Right atrium auricular region (tissue), 2 donors: ENCODE measurements at regions not wholly inside any gene's neighbourhood (a gene's known extent, or its start where the extent isn't known, plus 50 kb on each side); places are given as distances from the start of the nearest gene placed in this dataset.

Experiments used
- DNase-seq: peaks from one replicate; pipeline ENCODE4 v3.0.0-alpha.2; 2019; ENCODE audit warnings: low spot score
- H3K27ac ChIP-seq, 2 donors: fragments of 200-600 bp; sonication (generic); 1 replicate in 1 of 2; 2 replicates in 1 of 2; pipeline ENCODE4 v1.5.1; 2016 to 2019
- H3K27me3 ChIP-seq, 2 donors: fragments of 200-600 bp; sonication (generic); one replicate each; pipeline versions ENCODE4 v1.5.1 to v1.6.0; 2017 to 2019
- H3K36me3 ChIP-seq: fragments of 200-600 bp; sonication (generic); one replicate; pipeline ENCODE4 v1.5.1; 2016
- H3K4me1 ChIP-seq, 2 donors: fragments of 200-600 bp; sonication (generic); one replicate each; pipeline versions ENCODE4 v1.5.1 to v1.6.0; 2017 to 2019
- H3K4me3 ChIP-seq, 2 donors: fragments of 200-600 bp; sonication (generic); 1 replicate in 1 of 2; 2 replicates in 1 of 2; pipeline ENCODE4 v1.5.1; 2017 to 2019; ENCODE audit warnings: mild to moderate bottlenecking in 1 of 2, moderate library complexity in 1 of 2
- H3K9me3 ChIP-seq, 2 donors: fragments of 200-600 bp; sonication (generic); one replicate each; pipeline ENCODE4 v1.5.1; 2019
- TF ChIP-seq, protein P1 (sequence below), 2 donors: fragments of 200-600 bp; sonication (generic); IDR thresholded peaks; one replicate each; pipeline ENCODE4 v1.5.1; 2019; ENCODE audit warnings: antibody characterized with exemption in 2 of 2

DNA sequence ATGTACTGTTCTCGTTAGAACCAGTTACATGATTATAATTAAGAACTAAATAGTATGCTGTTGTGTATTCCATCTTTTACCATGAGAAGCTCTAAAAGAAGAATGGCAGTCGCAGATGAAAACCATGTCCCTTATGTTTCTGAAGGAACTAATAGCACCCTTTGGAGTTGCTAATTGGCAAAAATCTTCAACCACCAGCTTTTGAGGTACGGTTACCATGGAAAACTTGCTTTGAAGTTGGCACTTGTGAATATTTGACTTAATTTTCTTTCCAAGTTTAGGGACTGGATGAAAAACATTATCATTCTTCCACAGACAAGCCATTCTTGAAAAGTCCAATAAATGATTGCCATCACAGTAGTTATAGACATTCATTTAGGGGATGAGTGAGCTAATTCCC lies 666.6 kb upstream of the ROBO1 start:
- no peak for DNase-seq
- H3K27ac ChIP-seq: no peak overlapping the region
- H3K36me3 ChIP-seq: no peaks in the 10 kb centered on the region
- no peaks in the 10 kb centered on the region for H3K27me3 ChIP-seq
- H3K9me3 ChIP-seq: no peaks in the 10 kb centered on the region
- H3K4me3 ChIP-seq: no peak overlapping the region
- TF ChIP-seq, protein P1, sequence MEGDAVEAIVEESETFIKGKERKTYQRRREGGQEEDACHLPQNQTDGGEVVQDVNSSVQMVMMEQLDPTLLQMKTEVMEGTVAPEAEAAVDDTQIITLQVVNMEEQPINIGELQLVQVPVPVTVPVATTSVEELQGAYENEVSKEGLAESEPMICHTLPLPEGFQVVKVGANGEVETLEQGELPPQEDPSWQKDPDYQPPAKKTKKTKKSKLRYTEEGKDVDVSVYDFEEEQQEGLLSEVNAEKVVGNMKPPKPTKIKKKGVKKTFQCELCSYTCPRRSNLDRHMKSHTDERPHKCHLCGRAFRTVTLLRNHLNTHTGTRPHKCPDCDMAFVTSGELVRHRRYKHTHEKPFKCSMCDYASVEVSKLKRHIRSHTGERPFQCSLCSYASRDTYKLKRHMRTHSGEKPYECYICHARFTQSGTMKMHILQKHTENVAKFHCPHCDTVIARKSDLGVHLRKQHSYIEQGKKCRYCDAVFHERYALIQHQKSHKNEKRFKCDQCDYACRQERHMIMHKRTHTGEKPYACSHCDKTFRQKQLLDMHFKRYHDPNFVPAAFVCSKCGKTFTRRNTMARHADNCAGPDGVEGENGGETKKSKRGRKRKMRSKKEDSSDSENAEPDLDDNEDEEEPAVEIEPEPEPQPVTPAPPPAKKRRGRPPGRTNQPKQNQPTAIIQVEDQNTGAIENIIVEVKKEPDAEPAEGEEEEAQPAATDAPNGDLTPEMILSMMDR (IDR thresholded peaks at IDR 0.05): no peak
- H3K4me1 ChIP-seq: no peaks in the 10 kb centered on the region

DNA sequence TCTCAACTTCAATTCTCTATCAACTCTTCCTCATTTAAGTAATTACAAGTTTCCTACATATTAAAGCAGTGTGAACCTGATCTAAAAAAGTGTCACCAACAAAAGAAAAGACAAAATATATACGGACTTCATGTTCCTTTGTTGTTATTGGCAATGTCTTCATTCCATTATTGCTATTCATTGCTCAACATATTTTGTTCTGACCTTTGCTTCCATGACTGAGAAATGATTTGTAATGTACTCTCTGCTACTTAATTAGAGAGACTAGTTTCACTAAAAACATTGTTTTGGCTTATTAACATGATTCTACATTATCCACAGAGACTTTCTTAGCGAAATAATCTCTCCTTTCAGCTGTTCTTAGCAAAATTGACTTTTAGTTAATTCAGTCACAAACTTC lies 657.2 kb upstream of the ROBO1 start:
- Histone ChIP-seq H3K27ac (no peak overlapping the region), H3K27me3 (no peaks in the 10 kb centered on the region), H3K4me3 (no peak overlapping the region), H3K4me1 (no peaks in the 10 kb centered on the region), H3K36me3 (no peaks in the 10 kb centered on the region), H3K9me3 (no peaks in the 10 kb centered on the region)
- TF ChIP-seq, protein P1 (IDR thresholded peaks at IDR 0.05): no peak
- DNase-seq: no peak

DNA sequence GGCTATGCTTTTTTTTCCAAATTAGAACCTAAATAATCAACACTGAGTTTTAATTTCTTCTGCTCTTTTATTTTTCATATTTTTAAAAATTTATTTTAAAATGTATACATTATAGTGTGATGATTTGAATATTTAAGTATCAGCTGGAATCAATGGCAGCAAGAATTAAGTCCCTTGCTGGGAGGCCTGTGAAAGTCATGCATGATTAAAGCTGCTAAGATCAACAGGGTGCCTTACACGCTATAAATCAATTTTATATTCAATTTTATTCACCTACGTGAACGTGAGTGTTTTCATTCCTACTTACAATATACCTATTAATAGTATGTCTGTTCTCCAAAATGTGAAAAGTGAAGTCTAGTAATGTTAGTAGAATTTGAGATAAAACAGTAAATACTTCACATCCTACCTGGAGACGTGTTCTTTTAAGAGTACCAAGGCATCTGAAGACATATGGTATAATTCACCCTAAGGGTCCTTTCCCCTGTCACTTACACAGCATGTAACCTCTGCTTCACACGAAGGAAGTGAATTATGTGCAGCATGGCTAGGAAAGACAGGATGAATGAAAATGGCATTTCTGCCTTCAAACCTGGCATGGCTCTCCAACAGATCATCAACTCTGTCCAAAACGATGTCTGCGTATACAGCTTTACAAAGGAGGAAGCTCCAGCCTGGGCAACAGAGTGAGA lies 640.4 kb upstream of the ROBO1 start:
- TF ChIP-seq, protein P1 (IDR thresholded peaks at IDR 0.05): no peak
- no peak for DNase-seq
- no peak overlapping the region for H3K27ac ChIP-seq
- H3K36me3 ChIP-seq: no peaks in the 10 kb centered on the region
- no peaks in the 10 kb centered on the region for H3K27me3 ChIP-seq
- H3K9me3 ChIP-seq: no peaks in the 10 kb centered on the region
- no peaks in the 10 kb centered on the region for H3K4me1 ChIP-seq
- no peak overlapping the region for H3K4me3 ChIP-seq

DNA sequence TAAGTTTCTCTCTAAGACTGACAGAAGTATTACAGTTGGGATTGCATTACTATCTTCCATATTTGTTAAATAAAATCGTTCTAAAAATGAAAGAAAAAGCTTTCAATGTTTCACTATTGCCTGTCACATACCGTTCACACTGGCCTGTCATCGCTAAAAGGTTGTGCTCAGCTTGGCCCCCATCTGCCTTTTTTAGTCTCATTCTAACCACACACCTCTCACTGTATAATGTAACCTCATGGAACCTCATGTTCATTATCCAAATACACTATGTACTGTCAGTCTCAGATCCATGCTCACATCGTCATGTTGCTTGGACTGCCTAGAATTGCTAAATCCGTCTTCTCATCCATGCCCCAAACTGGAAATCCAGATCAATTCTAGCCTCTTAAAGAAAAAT lies 637.8 kb upstream of the ROBO1 start:
- no peak overlapping the region for H3K27ac ChIP-seq
- H3K9me3 ChIP-seq: no peaks in the 10 kb centered on the region
- no peaks in the 10 kb centered on the region for H3K27me3 ChIP-seq
- H3K36me3 ChIP-seq: no peaks in the 10 kb centered on the region
- no peak overlapping the region for H3K4me3 ChIP-seq
- TF ChIP-seq, protein P1 (IDR thresholded peaks at IDR 0.05): no peak
- no peaks in the 10 kb centered on the region for H3K4me1 ChIP-seq
- DNase-seq: no peak

DNA sequence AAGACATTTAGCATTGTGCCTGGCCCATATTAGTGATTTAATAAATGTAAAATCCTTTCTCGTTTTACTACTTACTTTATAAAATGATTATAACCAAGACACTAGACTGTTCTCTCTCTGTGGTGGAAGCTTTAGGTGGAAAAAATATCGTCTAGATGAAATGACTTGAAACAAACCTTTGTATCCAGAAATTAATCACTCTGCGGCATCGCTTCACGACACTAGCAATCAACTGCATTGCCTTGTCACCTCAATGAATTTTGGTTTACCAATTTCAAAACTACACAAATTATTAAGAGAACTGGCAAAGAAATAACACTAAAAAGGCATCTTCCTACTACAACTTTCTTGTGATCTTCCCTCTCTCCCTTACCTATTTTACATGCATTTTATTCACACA lies 627.2 kb upstream of the ROBO1 start:
- Histone ChIP-seq H3K36me3 (no peaks in the 10 kb centered on the region), H3K9me3 (no peaks in the 10 kb centered on the region)

More for the DNA sequence above, 627.2 kb upstream of the ROBO1 start:
- no peaks in the 10 kb centered on the region for H3K27me3 ChIP-seq
- no peaks in the 10 kb centered on the region for H3K4me1 ChIP-seq
- no peak for DNase-seq
- TF ChIP-seq, protein P1 (IDR thresholded peaks at IDR 0.05): no peak
- no peak overlapping the region for H3K4me3 ChIP-seq
- H3K27ac ChIP-seq: no peak overlapping the region
